ENCODE measurements at regions not wholly inside any gene's neighbourhood (a gene's known extent, or its start where the extent isn't known, plus 50 kb on each side); places are given as distances from the start of the nearest gene placed in this dataset.

- Histone ChIP-seq H3K9me3 (replicated peaks in 1 of 3) (no peaks in the 10 kb centered on the region), H3K36me3 (replicated peaks in 1 of 2) (no peaks in the 10 kb centered on the region), H3K27ac (no peak overlapping the region), H3K4me1 (replicated peaks in 1 of 2) (no peaks in the 10 kb centered on the region), H3K27me3 (no peaks in the 10 kb centered on the region), H3K4me3 (no peak overlapping the region)
- intact Hi-C loops (cut with DNase I): no loop called here
- no peak for DNase-seq
- TF ChIP-seq CTCF (IDR thresholded peaks at IDR 0.05) (no peak), POLR2A (IDR thresholded peaks at IDR 0.05) (no peak)
- WGBS, 4 donors: 8 to 47% (median 42%) methylated on average over 1 of the region's 1 CpG
Measured at GRCh38 chr4:35789899-35790574, 454.3 kb downstream of the ARAP2 start.

GRCh38 chr4:35793045-35793722 is 451.1 kb downstream of the ARAP2 start:
- DNase-seq: no peak
- Histone ChIP-seq H3K27ac (no peak overlapping the region), H3K4me1 (replicated peaks in 1 of 2) (no peaks in the 10 kb centered on the region)

GRCh38 chr4:35793766-35794165 is 450.5 kb downstream of the ARAP2 start:
- Histone ChIP-seq H3K4me3 (no peak overlapping the region), H3K36me3 (replicated peaks in 1 of 2) (no peaks in the 10 kb centered on the region), H3K27ac (no peak overlapping the region), H3K27me3 (no peaks in the 10 kb centered on the region), H3K4me1 (replicated peaks in 1 of 2) (no peaks in the 10 kb centered on the region), H3K9me3 (replicated peaks in 1 of 3) (peaks cover 0 to 15% (median 0%) of the 10 kb centered on the region in 3 donors)
- intact Hi-C loops (cut with DNase I): no loop called here
- 59 to 79% (median 71%) methylated on average over 1 of the region's 1 CpG for WGBS, 4 donors
- DNase-seq: no peak
- TF ChIP-seq CTCF (IDR thresholded peaks at IDR 0.05) (no peak), POLR2A (IDR thresholded peaks at IDR 0.05) (no peak)

More at GRCh38 chr4:35793045-35793722, 451.1 kb downstream of the ARAP2 start:
- H3K4me3 ChIP-seq: no peak overlapping the region
- WGBS, 4 donors: 48 to 67% (median 54%) methylated on average over 1 of the region's 1 CpG
- no peak for TF ChIP-seq POLR2A (IDR thresholded peaks at IDR 0.05)
- TF ChIP-seq CTCF (IDR thresholded peaks at IDR 0.05): no peak
- no peaks in the 10 kb centered on the region for H3K27me3 ChIP-seq
- H3K9me3 ChIP-seq (replicated peaks in 1 of 3): peaks cover 0 to 15% (median 0%) of the 10 kb centered on the region in 3 donors
- H3K36me3 ChIP-seq (replicated peaks in 1 of 2): no peaks in the 10 kb centered on the region
- intact Hi-C loops (cut with DNase I): no loop called here

GRCh38 chr4:35800669-35801068 is 443.6 kb downstream of the ARAP2 start:
- intact Hi-C loops (cut with DNase I): no loop called here
- WGBS, 4 donors: 82 to 87% (median 84%) methylated on average over 2 to 5 of the region's 5 CpGs

More at GRCh38 chr4:35800669-35801068, 443.6 kb downstream of the ARAP2 start:
- Histone ChIP-seq H3K27me3 (no peaks in the 10 kb centered on the region), H3K9me3 (replicated peaks in 1 of 3) (peaks cover 0 to 15% (median 0%) of the 10 kb centered on the region in 3 donors), H3K4me1 (replicated peaks in 1 of 2) (no peaks in the 10 kb centered on the region), H3K4me3 (no peak overlapping the region), H3K36me3 (replicated peaks in 1 of 2) (no peaks in the 10 kb centered on the region), H3K27ac (no peak overlapping the region)
- TF ChIP-seq POLR2A (IDR thresholded peaks at IDR 0.05) (no peak), CTCF (IDR thresholded peaks at IDR 0.05) (no peak)
- DNase-seq: no peak

Measured in adrenal gland (tissue), 9 donors.